ENCODE measurements at regions not wholly inside any gene's neighbourhood (a gene's known extent, or its start where the extent isn't known, plus 50 kb on each side); places are given as distances from the start of the nearest gene placed in this dataset.

- Histone ChIP-seq H3K4me1 (ENCODE audit: control insufficient read depth, insufficient read depth, low read length) (no peaks in the 10 kb centered on the region), H3K9me3 (ENCODE audit: control insufficient read depth, low read length) (no peaks in the 10 kb centered on the region), H3K9ac (ENCODE audit: low read length) (no peak overlapping the region), H3K4me3 (ENCODE audit: low read length) (no peak overlapping the region), H3K36me3 (ENCODE audit: control insufficient read depth, insufficient read depth, low read length) (no peaks in the 10 kb centered on the region), H3K27me3 (ENCODE audit: control insufficient read depth, insufficient read depth, low read length) (no peaks in the 10 kb centered on the region)
Observed at GRCh38 chr5:71825992-71826391, 106.9 kb downstream of the CARTPT start.

GRCh38 chr5:71828291-71829040 is 109.4 kb downstream of the CARTPT start:
- no peaks in the 10 kb centered on the region for H3K9me3 ChIP-seq (ENCODE audit: control insufficient read depth, low read length)
- H3K4me3 ChIP-seq (ENCODE audit: low read length), result no peak overlapping the region
- H3K4me1 ChIP-seq (ENCODE audit: control insufficient read depth, insufficient read depth, low read length), result no peaks in the 10 kb centered on the region
- H3K36me3 ChIP-seq (ENCODE audit: control insufficient read depth, insufficient read depth, low read length), result no peaks in the 10 kb centered on the region
- H3K27me3 ChIP-seq (ENCODE audit: control insufficient read depth, insufficient read depth, low read length), result no peaks in the 10 kb centered on the region
- H3K9ac ChIP-seq (ENCODE audit: low read length), result no peak overlapping the region

GRCh38 chr5:71829206-71829605 is 110.1 kb downstream of the CARTPT start:
- no peaks in the 10 kb centered on the region for H3K9me3 ChIP-seq (ENCODE audit: control insufficient read depth, low read length)
- no peak overlapping the region for H3K4me3 ChIP-seq (ENCODE audit: low read length)

GRCh38 chr5:71830681-71831539 is 111.8 kb downstream of the CARTPT start:
- Histone ChIP-seq H3K4me3 (ENCODE audit: low read length) (no peak overlapping the region), H3K9ac (ENCODE audit: low read length) (no peak overlapping the region), H3K36me3 (ENCODE audit: control insufficient read depth, insufficient read depth, low read length) (no peaks in the 10 kb centered on the region), H3K9me3 (ENCODE audit: control insufficient read depth, low read length) (no peaks in the 10 kb centered on the region), H3K27me3 (ENCODE audit: control insufficient read depth, insufficient read depth, low read length) (no peaks in the 10 kb centered on the region), H3K4me1 (ENCODE audit: control insufficient read depth, insufficient read depth, low read length) (no peaks in the 10 kb centered on the region)

More at GRCh38 chr5:71829206-71829605, 110.1 kb downstream of the CARTPT start:
- Histone ChIP-seq H3K9ac (ENCODE audit: low read length) (no peak overlapping the region), H3K36me3 (ENCODE audit: control insufficient read depth, insufficient read depth, low read length) (no peaks in the 10 kb centered on the region), H3K4me1 (ENCODE audit: control insufficient read depth, insufficient read depth, low read length) (no peaks in the 10 kb centered on the region), H3K27me3 (ENCODE audit: control insufficient read depth, insufficient read depth, low read length) (no peaks in the 10 kb centered on the region)

- H3K4me3 ChIP-seq (ENCODE audit: low read length), result no peak overlapping the region
- no peaks in the 10 kb centered on the region for H3K27me3 ChIP-seq (ENCODE audit: control insufficient read depth, insufficient read depth, low read length)
- H3K4me1 ChIP-seq (ENCODE audit: control insufficient read depth, insufficient read depth, low read length), result no peaks in the 10 kb centered on the region
- H3K9ac ChIP-seq (ENCODE audit: low read length), result no peak overlapping the region
- H3K36me3 ChIP-seq (ENCODE audit: control insufficient read depth, insufficient read depth, low read length), result no peaks in the 10 kb centered on the region
- H3K9me3 ChIP-seq (ENCODE audit: control insufficient read depth, low read length), result no peaks in the 10 kb centered on the region
Observed at GRCh38 chr5:71832812-71833715, 114.0 kb downstream of the CARTPT start.

- H3K9me3 ChIP-seq (ENCODE audit: control insufficient read depth, low read length), result no peaks in the 10 kb centered on the region
- no peaks in the 10 kb centered on the region for H3K27me3 ChIP-seq (ENCODE audit: control insufficient read depth, insufficient read depth, low read length)
- no peaks in the 10 kb centered on the region for H3K36me3 ChIP-seq (ENCODE audit: control insufficient read depth, insufficient read depth, low read length)
- H3K9ac ChIP-seq (ENCODE audit: low read length), result no peak overlapping the region
- H3K4me3 ChIP-seq (ENCODE audit: low read length), result no peak overlapping the region
- H3K4me1 ChIP-seq (ENCODE audit: control insufficient read depth, insufficient read depth, low read length), result no peaks in the 10 kb centered on the region
Observed at GRCh38 chr5:71834601-71835000, 115.5 kb downstream of the CARTPT start.

- no peaks in the 10 kb centered on the region for H3K36me3 ChIP-seq (ENCODE audit: control insufficient read depth, insufficient read depth, low read length)
- no peak overlapping the region for H3K4me3 ChIP-seq (ENCODE audit: low read length)
- H3K27me3 ChIP-seq (ENCODE audit: control insufficient read depth, insufficient read depth, low read length), result no peaks in the 10 kb centered on the region
Observed at GRCh38 chr5:71836084-71836483, 117.0 kb downstream of the CARTPT start.

GRCh38 chr5:71836559-71837112 is 117.6 kb downstream of the CARTPT start:
- Histone ChIP-seq H3K9ac (ENCODE audit: low read length) (no peak overlapping the region), H3K9me3 (ENCODE audit: control insufficient read depth, low read length) (no peaks in the 10 kb centered on the region), H3K27me3 (ENCODE audit: control insufficient read depth, insufficient read depth, low read length) (no peaks in the 10 kb centered on the region), H3K4me1 (ENCODE audit: control insufficient read depth, insufficient read depth, low read length) (no peaks in the 10 kb centered on the region), H3K36me3 (ENCODE audit: control insufficient read depth, insufficient read depth, low read length) (no peaks in the 10 kb centered on the region), H3K4me3 (ENCODE audit: low read length) (no peak overlapping the region)

More at GRCh38 chr5:71836084-71836483, 117.0 kb downstream of the CARTPT start:
- Histone ChIP-seq H3K9me3 (ENCODE audit: control insufficient read depth, low read length) (no peaks in the 10 kb centered on the region), H3K9ac (ENCODE audit: low read length) (no peak overlapping the region), H3K4me1 (ENCODE audit: control insufficient read depth, insufficient read depth, low read length) (no peaks in the 10 kb centered on the region)

GRCh38 chr5:71838286-71838685 is 119.2 kb downstream of the CARTPT start:
- H3K36me3 ChIP-seq (ENCODE audit: control insufficient read depth, insufficient read depth, low read length), result no peaks in the 10 kb centered on the region
- H3K9ac ChIP-seq (ENCODE audit: low read length), result no peak overlapping the region
- no peaks in the 10 kb centered on the region for H3K9me3 ChIP-seq (ENCODE audit: control insufficient read depth, low read length)
- no peaks in the 10 kb centered on the region for H3K27me3 ChIP-seq (ENCODE audit: control insufficient read depth, insufficient read depth, low read length)
- H3K4me1 ChIP-seq (ENCODE audit: control insufficient read depth, insufficient read depth, low read length), result no peaks in the 10 kb centered on the region
- no peak overlapping the region for H3K4me3 ChIP-seq (ENCODE audit: low read length)

- H3K27me3 ChIP-seq (ENCODE audit: control insufficient read depth, insufficient read depth, low read length), result no peaks in the 10 kb centered on the region
- H3K9me3 ChIP-seq (ENCODE audit: control insufficient read depth, low read length), result no peaks in the 10 kb centered on the region
- H3K36me3 ChIP-seq (ENCODE audit: control insufficient read depth, insufficient read depth, low read length), result no peaks in the 10 kb centered on the region
- no peak overlapping the region for H3K4me3 ChIP-seq (ENCODE audit: low read length)
- H3K4me1 ChIP-seq (ENCODE audit: control insufficient read depth, insufficient read depth, low read length), result no peaks in the 10 kb centered on the region
- H3K9ac ChIP-seq (ENCODE audit: low read length), result no peak overlapping the region
Observed at GRCh38 chr5:71839096-71839884, 120.2 kb downstream of the CARTPT start.

- H3K36me3 ChIP-seq (ENCODE audit: control insufficient read depth, insufficient read depth, low read length), result no peaks in the 10 kb centered on the region
- H3K9ac ChIP-seq (ENCODE audit: low read length), result no peak overlapping the region
- no peaks in the 10 kb centered on the region for H3K27me3 ChIP-seq (ENCODE audit: control insufficient read depth, insufficient read depth, low read length)
- H3K9me3 ChIP-seq (ENCODE audit: control insufficient read depth, low read length), result no peaks in the 10 kb centered on the region
- H3K4me1 ChIP-seq (ENCODE audit: control insufficient read depth, insufficient read depth, low read length), result no peaks in the 10 kb centered on the region
- no peak overlapping the region for H3K4me3 ChIP-seq (ENCODE audit: low read length)
Observed at GRCh38 chr5:71841107-71841506, 122.0 kb downstream of the CARTPT start.

All from mucosa of stomach (tissue), 1 donor.